ENCODE measurements at regions not wholly inside any gene's neighbourhood (a gene's known extent, or its start where the extent isn't known, plus 50 kb on each side); places are given as distances from the start of the nearest gene placed in this dataset.
"Not testable (repeated sequence)": the region's sequence is repeated elsewhere in the genome, so short reads cannot be mapped to it uniquely, and the experiment has no call there.

DNA sequence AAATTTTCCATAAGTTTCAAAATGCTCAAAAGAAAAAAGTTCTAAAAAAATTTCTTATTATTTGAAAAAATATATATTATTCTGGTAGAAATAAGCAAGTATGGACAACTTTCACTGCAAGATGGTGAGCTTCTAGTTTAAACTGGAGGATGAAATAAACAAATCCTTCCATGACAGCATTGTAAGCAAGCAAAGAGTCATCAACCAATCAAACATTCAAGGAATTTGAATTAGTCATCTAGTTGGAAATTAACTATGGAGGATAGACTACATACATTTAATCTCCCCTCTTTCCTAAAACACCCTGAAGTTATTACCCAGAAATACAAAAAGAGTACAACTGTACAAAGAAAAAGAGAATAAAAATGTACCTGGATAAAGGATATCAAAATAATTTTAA, 51.0 kb upstream of the IRX5 start:
- no peak for DNase-seq

DNA sequence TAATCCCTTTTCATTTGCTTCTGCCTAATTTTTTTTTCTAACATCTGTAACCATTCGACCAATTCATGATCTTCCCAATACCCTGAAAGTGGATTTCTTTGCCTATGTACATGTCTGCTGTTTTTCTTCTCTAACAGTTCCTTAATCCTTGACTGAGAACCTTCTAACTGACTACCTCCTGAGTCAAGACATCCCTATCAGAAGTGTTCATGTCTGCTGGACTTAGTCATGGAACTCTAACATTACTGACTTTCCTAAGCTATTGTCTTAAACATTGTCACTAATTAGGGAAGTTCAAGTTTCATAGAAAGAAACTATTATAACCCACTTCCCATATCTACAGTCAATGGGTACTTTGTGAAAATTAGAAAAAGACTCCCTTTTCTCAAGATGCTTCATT, 52.4 kb upstream of the IRX5 start:
- no peak for DNase-seq

DNA sequence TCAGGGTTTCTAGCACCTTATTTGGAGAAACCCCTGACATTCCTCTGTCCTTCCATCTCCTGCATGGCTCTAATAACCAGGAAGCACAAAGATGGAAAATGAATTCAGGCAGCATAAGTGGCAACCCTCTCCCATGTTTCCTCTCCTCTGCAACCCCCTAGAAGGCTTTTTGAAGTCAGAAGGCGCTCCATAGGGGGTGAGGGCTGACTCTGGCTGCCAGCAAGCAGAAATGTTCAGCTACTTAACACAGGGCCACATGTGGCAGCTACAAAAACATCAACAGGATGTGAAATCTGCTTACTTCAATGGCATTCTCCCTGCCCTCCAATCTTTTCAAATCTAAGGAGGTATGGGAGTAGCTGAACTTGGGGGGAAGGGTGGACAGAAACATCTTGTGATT, 55.2 kb upstream of the IRX5 start:
- no peak for DNase-seq

DNA sequence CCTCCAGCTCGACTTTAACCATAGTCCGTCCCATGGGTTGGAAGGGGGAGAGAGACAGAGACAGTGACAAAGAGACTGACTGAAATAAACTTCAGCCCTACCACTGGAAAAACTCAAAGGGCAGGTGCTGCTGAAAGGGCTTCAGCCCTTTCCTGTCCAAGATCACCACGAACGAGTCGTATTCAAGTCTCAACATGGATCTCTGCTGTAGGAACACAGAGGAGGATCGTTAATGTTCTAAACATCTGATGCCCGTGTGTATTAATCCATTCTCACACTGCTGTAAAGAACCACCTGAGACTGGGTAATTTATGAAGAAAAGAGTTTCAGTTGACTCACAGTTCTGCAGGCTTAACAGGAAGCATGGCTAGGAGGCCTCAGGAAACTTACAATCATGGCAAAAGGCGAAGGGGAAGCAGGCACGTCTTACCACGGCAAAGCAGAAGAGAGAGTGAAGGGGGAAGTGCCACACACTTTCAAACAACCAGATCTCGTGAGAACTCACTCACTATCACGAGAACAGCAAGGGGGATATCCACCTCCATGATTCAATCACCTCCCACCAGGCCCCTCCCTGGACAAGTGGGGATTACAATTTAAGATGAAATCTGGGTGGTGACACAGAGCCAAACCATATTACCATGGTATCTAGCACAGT, 56.8 kb upstream of the IRX5 start:
- not testable (repeated sequence) for DNase-seq

DNA sequence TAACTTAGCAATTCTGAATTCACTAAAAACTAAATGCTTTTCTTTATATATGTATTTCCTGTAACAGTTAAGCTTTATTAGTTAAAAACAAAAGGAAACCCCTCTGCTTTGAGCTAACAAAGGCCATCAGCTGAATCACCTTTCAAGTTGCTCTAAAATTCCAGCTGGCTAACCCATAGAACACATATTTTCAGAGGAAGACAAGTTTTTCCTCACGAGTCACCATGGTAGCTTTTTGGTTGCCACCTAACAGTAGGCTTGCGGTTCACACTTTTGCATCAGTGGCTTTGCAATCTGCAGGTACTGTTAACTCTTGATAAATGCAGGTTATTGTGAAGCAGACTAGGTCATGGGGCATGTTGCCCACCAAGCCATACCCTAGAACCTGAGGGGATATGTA, 57.6 kb upstream of the IRX5 start:
- no peak for DNase-seq

DNA sequence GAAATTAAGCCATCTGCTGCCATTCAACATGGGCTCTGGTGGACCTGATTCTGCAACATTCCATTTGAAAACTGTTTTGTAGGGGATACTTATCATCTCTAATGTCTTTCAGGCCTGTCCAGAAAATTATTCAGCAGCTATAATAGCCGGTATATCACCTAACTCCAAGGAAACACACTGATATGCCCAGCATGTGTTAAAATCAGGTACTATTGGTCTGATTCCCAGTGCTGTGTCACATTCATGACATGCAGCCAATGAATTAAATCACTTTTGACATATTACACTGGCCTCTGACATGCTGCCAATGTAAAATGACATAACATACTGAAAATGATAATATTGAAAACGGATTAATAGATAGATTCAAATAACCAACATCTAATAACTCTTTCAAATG, 60.5 kb upstream of the IRX5 start:
- DNase-seq: no peak

DNA sequence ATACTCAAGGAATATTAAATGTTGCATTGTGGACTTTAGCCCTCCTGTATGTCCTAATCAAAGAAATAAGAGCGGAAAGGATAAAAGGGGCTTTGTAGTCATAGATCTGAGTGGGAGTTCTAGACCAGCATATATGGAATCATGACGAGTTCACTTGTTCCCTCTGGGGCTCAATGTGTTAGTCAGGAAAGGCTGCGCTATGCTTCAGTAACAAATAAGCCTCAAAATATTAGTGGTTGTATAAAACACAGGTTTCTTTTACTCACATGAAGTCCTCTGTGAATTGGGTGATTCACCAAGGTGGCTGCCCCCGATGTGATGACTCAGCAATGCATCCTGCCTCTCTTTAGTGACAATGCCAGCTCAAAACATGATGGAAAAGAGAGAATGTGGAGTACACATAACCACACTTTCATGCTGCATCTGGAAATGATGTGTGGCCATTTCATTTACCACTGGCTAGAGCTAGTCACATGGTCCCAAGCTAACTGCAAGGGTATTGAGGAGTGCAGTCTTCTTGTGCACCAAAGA, 63.3 kb upstream of the IRX5 start:
- DNase-seq: no peak

DNA sequence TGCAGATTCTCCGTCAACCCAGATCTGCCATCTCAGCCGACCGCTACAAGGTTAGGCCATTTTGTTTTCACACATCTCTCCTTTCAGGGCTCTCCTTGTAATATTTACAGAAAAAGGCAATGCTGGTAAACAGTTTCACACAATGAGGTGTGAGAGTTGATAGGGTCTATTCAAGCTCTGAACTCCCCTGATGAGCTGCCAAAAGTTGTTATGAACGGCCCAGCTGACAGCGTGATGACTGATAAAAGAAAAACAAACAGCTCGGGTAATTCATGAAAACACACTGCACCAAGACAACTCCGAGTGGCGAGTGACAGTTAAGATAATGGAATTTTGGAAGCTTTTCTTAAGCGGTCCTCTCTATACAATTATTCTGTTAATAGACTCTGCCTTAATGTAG, 68.1 kb upstream of the IRX5 start:
- DNase-seq: no peak

DNA sequence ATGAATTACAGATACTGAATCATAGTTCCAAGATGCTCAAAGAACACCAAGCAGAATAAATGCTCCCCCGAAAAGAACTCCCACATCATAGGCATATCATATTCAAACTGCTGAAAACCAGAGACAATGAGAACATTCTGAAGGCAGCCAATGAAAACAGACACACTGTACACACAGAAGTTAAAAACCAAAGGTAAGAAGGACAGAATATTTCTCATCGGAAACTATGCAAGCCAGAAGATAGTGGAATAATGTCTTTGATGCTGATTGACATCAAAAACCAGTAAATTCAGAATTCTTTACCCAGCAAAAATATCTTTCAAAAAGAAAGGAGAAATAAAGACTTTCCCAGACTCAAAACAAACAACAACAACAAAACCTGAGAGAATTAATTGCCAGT, 73.8 kb upstream of the IRX5 start:
- DNase-seq: no peak

DNA sequence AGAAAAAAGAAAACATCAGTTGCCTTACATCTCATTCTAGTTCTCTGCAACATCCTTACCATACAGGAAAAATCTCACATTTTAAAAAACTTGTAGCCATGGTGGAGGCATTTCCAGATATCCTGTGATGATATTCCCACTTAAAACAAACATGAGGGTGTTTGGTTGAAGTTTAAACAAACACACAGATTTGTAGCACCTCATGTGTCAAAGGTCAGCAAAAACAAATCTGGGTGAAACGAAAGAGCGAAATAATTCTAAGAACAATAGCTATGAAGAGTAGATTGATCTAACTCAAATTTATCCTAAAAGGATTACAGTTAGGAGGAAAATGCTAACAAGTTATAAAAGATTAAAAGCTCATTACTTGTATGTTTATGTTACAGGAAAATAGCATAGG, 83.1 kb upstream of the IRX5 start:
- no peak for DNase-seq

DNA sequence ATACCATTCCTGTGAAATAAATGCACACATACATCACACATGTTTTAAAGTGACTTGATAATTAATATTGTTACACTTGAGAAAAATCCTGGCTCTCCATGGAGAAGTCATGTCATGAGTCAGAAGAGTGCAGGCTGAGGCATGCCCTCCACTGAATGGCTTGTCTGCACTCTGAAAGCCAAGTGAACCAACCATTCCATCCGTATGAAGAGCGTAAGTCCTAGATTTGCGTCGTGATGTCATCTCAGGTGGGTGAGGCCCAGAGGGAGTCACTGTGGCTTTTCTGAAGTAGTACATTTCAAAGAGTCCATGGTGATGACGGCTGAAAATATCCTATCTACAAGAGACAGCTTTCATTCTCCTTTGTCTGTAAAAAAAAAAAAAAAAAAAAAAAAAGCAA, 83.5 kb upstream of the IRX5 start:
- no peak for DNase-seq

DNA sequence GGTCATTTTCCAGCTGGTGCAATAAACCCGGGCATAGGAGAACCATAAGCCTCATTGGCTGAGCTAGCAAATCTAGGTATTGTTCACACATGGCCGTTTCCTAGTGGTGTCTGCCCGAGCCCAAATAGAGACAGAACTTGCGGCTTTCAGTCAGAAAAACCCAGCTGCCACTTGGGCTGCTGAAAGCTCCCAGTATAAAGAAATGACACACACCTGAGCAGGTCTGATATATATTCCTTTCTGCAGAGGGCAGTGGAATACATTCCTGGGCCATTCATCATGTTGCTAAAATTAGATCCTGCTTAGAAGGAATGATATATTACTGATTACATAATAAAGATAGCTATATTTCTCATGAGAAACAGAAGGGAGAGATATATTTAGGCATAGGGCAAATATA, 83.9 kb upstream of the IRX5 start:
- DNase-seq: no peak

DNA sequence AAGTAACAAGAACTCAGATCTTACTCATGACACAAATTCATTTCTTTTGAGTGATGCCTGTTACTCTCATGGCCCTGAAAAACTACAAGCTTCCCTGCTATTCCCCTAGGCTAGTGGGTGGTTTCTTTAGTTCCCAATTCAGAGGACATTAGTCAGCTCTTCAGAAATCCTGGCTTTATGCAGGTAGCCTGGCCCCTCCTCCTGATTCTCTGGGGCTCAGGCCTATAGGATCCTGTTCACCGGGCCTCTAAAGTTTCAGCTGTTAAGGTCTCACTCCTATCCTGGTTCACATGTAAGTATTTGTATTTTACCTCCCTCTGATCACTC, 87.3 kb upstream of the IRX5 start:
- no peak for DNase-seq

DNA sequence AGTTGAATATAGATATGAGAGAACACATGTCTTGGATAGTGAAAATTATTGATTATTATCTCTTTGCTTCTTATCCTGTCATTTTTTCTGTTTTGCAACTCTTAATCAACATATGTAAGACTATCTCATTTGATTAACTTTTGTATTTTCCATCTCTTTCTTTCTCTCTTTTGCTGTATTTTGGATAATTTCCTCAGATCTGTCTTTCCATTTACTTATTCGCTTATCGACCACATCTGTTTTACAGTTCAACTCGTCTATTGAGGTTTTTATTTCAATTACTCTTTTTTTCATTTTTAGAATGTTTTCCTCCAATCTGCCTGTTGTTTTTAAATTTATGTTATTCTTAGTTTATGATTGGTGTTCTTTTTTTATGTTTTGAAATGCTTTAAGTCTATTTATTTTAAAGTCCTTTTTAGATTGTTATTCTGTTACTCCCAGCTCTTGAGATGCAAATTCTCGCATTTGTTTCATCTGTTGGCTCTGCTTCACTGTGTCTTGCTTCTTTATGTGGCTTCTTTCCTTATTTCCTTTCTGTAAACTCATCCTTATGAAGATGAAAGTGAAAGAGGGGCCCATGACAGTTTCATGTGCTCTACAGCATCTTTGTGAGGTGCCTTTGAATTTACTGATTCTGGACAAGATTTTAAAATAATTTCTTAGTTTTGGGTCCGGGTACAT, 87.8 kb upstream of the IRX5 start:
- no peak for DNase-seq

DNA sequence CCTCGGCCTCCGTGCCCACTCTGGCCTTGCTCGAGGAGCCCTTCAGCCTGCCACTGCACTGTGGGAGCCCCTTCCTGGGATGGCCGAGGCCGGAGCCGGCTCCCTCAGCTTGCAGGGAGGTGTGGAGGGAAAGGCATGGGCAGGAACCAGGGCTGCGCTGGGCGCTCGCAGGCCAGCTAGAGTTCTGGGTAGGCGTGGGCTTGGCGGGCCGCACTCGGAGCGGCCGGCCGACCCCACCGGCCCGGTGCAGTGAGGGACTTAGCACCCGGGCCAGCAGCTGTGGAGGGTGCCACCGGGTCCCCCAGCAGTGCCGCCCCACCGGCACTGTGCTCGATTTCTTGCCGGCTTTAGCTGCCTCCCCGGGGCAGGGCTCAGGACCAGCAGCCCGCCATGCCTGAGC, 101.0 kb upstream of the IRX5 start:
- no peak for DNase-seq

DNA sequence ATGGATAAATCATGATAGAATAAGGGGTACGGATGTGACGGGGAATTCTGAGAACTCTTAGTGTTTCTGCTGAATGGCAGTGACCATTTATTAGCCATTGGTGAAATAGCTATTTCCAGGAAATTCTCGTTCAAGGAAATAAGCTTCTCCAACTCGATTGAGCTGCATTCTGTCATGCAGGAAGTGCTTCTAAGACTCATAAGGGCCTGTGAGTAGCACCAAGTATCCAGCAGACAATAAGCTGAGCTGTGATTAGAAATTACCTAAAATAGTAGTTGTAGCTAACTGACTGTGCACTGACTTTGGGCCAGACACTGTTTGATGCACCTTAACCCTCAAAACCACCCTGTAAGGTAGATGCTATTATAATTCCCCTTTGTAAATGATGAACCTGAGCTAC, 107.8 kb upstream of the IRX5 start:
- no peak for DNase-seq

DNA sequence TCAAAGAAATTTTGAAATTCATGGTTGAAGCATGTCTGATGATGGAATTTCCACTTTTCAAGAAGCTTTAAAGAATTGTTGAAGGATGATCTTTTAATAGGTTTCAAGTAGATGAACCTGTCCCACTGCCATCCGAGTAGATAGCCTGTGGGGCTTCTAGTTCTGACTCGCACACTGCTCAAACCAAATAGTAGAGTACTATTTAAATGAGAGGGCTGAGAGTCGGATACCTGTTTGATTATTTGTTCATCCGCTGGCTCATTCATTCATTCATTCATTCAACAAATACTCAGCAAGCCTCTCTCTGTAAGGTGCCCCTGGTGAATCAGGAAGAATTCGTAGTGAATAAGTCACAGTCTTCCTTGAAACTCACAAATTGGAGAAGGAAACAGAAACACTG, 108.2 kb upstream of the IRX5 start:
- DNase-seq: no peak

DNA sequence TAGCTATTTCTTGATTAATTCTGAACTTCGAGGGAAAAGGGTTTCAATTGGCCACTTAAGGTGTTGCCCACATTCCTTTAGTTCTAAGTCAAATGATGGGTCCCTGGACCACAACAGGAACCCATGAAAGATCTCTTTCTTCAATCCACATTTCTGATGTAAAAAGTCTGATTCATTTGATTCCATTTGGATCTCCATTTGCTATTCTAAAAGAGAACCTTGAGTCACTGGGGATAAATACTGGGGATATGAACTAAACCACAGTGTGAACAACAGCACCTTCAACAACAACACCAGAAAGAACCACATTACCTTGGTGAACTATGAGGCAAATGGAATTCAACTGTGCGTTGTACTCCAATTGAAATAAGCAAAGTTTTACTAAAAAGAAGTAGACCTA, 108.9 kb upstream of the IRX5 start:
- DNase-seq: no peak

DNA sequence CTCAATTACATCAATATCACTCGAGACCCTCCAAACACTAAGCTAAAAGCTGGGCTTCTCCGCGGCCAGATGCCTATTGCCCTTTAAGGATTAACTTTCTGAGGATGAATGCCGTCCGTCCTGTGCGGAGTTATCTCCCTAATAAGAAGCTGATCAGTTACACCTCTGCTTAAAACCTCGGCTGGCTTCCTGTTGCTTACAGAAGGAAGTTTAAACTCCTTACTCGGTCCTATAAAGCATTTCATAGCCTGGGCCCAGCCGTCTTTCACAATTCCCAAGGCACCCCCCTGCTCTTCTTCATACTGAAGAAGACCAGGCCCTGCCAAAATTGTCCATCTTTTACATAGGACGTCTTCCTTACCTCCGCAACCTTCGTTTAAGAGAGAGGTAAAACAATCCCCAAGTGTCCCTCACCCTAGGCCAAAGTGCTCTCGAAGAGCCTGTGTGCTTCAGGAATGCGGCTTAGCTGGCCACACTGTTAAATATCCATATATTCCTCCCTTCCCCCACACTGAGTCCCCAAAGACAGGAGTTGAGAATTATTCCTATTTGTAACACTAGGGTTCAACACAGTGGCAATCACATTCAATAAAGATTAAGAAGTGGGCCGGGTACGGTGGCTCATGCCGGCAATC, 112.6 kb upstream of the IRX5 start:
- no peak for DNase-seq

DNA sequence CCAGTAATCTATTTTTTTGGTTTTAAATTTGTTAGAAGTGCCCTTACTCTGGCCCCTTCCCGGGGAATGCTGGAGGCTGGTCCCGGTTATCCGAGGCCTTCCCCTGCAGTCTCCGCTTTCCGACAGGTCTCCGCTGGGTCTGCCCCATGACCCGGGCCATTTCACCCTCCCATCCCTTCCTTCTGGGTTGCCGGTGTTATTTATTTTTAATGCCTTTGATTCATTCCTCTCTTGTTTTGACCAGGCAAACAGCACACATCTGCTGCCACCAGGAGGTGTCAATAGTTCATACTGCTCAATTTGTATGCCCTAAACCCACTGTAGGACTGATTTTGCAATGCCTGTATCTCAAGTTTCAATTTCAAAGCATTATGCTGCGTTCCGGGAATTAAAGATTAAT, 113.2 kb upstream of the IRX5 start:
- DNase-seq: no peak

DNA sequence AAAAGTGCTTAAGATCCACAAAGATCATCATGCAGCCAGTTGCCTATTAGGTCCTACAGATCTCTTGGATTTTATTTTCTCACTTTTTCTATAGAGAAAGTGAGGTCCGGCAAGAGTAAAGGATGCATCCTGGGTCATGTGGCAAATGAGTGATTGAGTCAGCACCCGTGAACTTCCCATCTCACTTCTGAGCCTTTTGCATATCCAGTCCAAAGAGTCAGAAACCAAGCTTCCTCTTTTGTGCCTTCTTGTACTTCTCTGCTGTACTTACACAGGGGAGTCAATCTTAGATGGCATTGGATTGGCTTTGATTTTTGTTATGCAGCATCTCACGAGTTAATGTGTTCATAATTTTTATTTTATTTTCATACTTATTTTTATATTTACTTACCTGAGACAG, 114.2 kb upstream of the IRX5 start:
- no peak for DNase-seq

DNA sequence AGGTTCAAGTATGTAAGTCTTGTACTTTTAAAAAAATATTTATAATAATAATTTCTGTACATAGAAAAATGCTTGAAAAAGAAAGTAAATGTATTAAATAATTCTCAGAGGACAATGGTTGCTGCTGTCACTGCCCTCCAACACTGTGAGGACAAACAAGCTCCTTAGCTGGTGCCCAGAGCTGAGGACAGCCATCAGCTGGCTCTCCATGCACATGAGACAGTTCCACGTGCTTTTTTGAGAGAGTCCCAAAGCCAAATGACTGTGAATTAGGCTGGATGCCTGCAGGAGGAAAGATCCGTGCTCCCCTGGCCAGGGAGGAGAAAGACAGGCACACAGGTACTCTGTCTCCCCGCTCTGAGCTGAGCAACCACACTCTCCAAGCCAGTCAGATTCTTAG, 115.5 kb upstream of the IRX5 start:
- DNase-seq: no peak

DNA sequence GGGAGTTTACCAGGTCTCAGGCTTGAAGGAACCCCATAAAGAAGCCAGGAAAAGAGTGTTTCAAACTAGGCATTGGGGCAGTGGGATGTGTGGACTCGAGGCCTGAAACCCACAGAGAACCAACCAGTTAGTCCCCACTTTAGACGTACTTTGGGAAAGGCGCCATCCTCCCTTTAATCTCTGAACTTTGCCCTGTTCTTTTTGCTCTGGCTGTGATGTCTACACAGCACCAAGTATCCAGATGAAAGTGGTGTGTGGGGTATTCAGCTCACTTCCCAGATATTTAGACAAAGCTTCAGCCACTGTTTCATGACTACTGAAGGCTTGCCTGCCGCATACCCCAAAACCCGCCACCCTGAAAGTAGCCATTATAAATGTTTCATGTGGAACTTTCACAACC, 116.9 kb upstream of the IRX5 start:
- no peak for DNase-seq

DNA sequence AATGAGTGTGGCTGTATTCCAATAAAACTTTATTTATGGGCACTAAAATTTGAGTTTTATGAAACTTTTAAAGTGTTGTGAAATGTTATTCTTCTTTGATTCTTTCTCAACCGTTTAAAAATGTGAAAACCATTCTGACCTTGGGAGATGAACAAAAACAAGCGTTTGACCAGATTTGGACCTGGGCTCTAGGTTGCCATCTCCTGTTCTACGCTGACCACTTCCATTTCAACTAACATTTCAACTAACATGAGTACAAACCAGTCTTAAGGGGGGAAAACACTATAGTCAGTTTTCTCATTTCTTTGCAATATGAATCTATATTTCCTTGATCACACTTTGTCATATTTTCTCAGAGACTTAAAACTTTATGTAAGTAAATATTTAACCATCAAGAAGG, 118.4 kb upstream of the IRX5 start:
- DNase-seq: no peak

DNA sequence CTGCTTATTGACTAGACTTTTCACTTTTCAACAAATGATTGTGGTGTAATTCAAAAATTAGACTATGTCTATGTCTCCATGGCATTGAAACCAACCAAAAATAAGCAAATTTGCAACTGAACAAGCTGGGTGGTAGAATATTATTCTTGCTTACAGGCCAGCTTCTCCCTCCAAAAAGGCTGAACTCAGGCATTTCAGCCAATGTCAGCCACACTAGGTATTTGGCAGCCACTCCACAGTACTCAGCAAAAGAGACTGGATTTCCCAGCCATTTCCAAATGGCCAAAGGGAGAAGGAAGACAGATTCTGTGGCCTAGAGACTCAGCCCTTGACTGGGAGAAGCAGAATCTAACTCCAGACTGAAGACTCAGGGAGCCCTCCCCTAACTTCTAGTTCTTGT, 121.8 kb upstream of the IRX5 start:
- DNase-seq: no peak

All from stimulated activated CD4-positive, alpha-beta T cell treated with anti-CD3 and anti-CD28 coated beads, Interleukin-15, amount 100 ng/mL, for 24 hours (primary cell).